Prostate gland (tissue), 2 donors: ENCODE measurements at regions not wholly inside any gene's neighbourhood (a gene's known extent, or its start where the extent isn't known, plus 50 kb on each side); places are given as distances from the start of the nearest gene placed in this dataset.

Experiments used
- DNase-seq: peaks from one replicate; pipeline ENCODE4 v3.0.0-alpha.2; 2019; ENCODE audit warnings: low spot score
- H3K27ac ChIP-seq, 2 donors: fragments of 200-600 bp; sonication (generic); 2 replicates each; pipeline ENCODE4 v1.5.1; 2017 to 2019
- H3K27me3 ChIP-seq: fragments of 200-600 bp; sonication (generic); replicated peaks from 2 replicates; pipeline ENCODE4 v1.5.1; 2019; ENCODE audit not compliant: insufficient read depth
- H3K36me3 ChIP-seq, 2 donors: fragments of 200-600 bp; sonication (generic); 1 replicate in 1 of 2; 2 replicates in 1 of 2; pipeline versions ENCODE4 v1.5.1 to v1.8.1; 2017 to 2019
- H3K4me1 ChIP-seq: fragments of 200-600 bp; sonication (generic); replicated peaks from 2 replicates; pipeline ENCODE4 v1.5.1; 2019
- H3K4me3 ChIP-seq, 2 donors: fragments of 200-600 bp; sonication (generic); 2 replicates each; pipeline ENCODE4 v1.5.1; 2017 to 2019
- H3K9me3 ChIP-seq: fragments of 200-600 bp; sonication (generic); 2 replicates; pipeline ENCODE4 v1.5.1; 2017
- CTCF ChIP-seq, 4 experiments: fragments of 200-600 bp in 2 of 4; fragments of 450-650 bp in 2 of 4; sonication (generic) in 2 of 4; IDR thresholded peaks; 1 replicate in 3 of 4; 2 replicates in 1 of 4; pipeline ENCODE4 v1.5.1; 2016 to 2019; ENCODE audit warnings: antibody characterized with exemption in 4 of 4, mild to moderate bottlenecking in 2 of 4, moderate library complexity in 2 of 4
- POLR2A ChIP-seq: fragments of 450-650 bp; IDR thresholded peaks from one replicate; pipeline ENCODE4 v1.6.1; 2016; ENCODE audit warnings: antibody characterized with exemption, mild to moderate bottlenecking
- POLR2AphosphoS5 ChIP-seq: sonication (generic); formaldehyde crosslinking; IDR thresholded peaks from one replicate; pipeline ENCODE4 v1.6.1; 2017; ENCODE audit warnings: antibody characterized with exemption
- WGBS: methylation state at CpG from one replicate; pipeline ENCODE4 v1.1.5; 2018; 5-methylcytosine and 5-hydroxymethylcytosine counted together
- intact Hi-C: fragments of 100-400 bp; cut with DNase I; formaldehyde crosslinking; loops from one replicate; pipeline ENCODE4 v1.14.2; 2022

- TF ChIP-seq POLR2AphosphoS5 (no peak), CTCF (IDR thresholded peaks at IDR 0.05) (no peak), POLR2A (no peak)
- no peak overlapping the region for H3K27ac ChIP-seq
- H3K36me3 ChIP-seq: no peaks in the 10 kb centered on the region
- H3K9me3 ChIP-seq: no peaks in the 10 kb centered on the region
- intact Hi-C loops: no loop called here
- H3K4me1 ChIP-seq: no peaks in the 10 kb centered on the region
- WGBS: 81% methylated on average over 7 of the region's 7 CpGs
- no peak for DNase-seq
- H3K4me3 ChIP-seq: no peak overlapping the region
- H3K27me3 ChIP-seq: no peaks in the 10 kb centered on the region
Observed at GRCh38 chr22:47367107-47367690, 604.7 kb downstream of the TBC1D22A start.

GRCh38 chr22:47366026-47366767, 603.7 kb downstream of the TBC1D22A start:
- no peak for DNase-seq
- no peaks in the 10 kb centered on the region for H3K9me3 ChIP-seq
- TF ChIP-seq POLR2A (no peak), POLR2AphosphoS5 (no peak), CTCF (IDR thresholded peaks at IDR 0.05) (no peak)
- H3K27ac ChIP-seq: no peak overlapping the region
- H3K27me3 ChIP-seq: no peaks in the 10 kb centered on the region
- no peak overlapping the region for H3K4me3 ChIP-seq
- no peaks in the 10 kb centered on the region for H3K36me3 ChIP-seq
- H3K4me1 ChIP-seq: no peaks in the 10 kb centered on the region
- WGBS: 81% methylated on average over 17 of the region's 17 CpGs
- intact Hi-C loops: no loop called here

GRCh38 chr22:47361247-47361646, 598.8 kb downstream of the TBC1D22A start:
- Histone ChIP-seq H3K4me3 (no peak overlapping the region), H3K36me3 (no peaks in the 10 kb centered on the region), H3K27me3 (no peaks in the 10 kb centered on the region), H3K27ac (no peak overlapping the region), H3K4me1 (no peaks in the 10 kb centered on the region), H3K9me3 (no peaks in the 10 kb centered on the region)
- 95% methylated on average over 3 of the region's 3 CpGs for WGBS
- no peak for DNase-seq
- intact Hi-C loops: no loop called here
- no peak for TF ChIP-seq CTCF (IDR thresholded peaks at IDR 0.05)
- TF ChIP-seq POLR2AphosphoS5: no peak
- TF ChIP-seq POLR2A: no peak

- intact Hi-C loops: no loop called here
- DNase-seq: no peak
- Histone ChIP-seq H3K27me3 (no peaks in the 10 kb centered on the region), H3K4me1 (no peaks in the 10 kb centered on the region), H3K27ac (no peak overlapping the region), H3K4me3 (no peak overlapping the region), H3K9me3 (no peaks in the 10 kb centered on the region), H3K36me3 (no peaks in the 10 kb centered on the region)
- 97% methylated on average over 10 of the region's 10 CpGs for WGBS
- TF ChIP-seq POLR2AphosphoS5 (no peak), CTCF (IDR thresholded peaks at IDR 0.05) (no peak)
Observed at GRCh38 chr22:47357493-47357892, 595.0 kb downstream of the TBC1D22A start.

GRCh38 chr22:47357086-47357485, 594.6 kb downstream of the TBC1D22A start:
- H3K27ac ChIP-seq: no peak overlapping the region
- H3K4me1 ChIP-seq: no peaks in the 10 kb centered on the region
- H3K9me3 ChIP-seq: no peaks in the 10 kb centered on the region
- H3K4me3 ChIP-seq: no peak overlapping the region
- intact Hi-C loops: no loop called here
- no peaks in the 10 kb centered on the region for H3K36me3 ChIP-seq
- no peaks in the 10 kb centered on the region for H3K27me3 ChIP-seq
- TF ChIP-seq CTCF (IDR thresholded peaks at IDR 0.05): no peak
- DNase-seq: no peak
- WGBS: 93% methylated on average over 7 of the region's 7 CpGs
